ENCODE measurements at regions not wholly inside any gene's neighbourhood (a gene's known extent, or its start where the extent isn't known, plus 50 kb on each side); places are given as distances from the start of the nearest gene placed in this dataset.

DNA sequence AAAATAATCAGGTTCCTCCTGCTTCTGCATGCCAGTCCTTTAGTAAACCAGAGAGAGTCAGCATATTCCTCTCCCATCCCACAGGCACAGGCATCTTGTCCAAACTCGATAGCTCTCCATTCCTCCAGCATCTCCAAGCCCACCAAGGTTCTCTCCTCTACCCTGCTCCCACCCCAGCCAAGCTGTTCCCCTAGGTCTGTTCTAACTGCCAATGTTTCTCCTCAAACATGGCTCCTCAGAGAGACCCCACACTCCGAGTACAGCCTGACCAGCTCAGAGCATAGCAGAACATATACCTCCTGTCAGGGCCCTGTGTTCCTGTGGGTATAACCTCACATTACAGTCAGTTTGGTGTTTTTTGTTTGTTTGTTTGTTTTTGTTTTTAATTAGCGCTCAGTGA lies 177.8 kb downstream of the VEGFA start:
- TF ChIP-seq, protein P1, sequence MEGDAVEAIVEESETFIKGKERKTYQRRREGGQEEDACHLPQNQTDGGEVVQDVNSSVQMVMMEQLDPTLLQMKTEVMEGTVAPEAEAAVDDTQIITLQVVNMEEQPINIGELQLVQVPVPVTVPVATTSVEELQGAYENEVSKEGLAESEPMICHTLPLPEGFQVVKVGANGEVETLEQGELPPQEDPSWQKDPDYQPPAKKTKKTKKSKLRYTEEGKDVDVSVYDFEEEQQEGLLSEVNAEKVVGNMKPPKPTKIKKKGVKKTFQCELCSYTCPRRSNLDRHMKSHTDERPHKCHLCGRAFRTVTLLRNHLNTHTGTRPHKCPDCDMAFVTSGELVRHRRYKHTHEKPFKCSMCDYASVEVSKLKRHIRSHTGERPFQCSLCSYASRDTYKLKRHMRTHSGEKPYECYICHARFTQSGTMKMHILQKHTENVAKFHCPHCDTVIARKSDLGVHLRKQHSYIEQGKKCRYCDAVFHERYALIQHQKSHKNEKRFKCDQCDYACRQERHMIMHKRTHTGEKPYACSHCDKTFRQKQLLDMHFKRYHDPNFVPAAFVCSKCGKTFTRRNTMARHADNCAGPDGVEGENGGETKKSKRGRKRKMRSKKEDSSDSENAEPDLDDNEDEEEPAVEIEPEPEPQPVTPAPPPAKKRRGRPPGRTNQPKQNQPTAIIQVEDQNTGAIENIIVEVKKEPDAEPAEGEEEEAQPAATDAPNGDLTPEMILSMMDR (IDR thresholded peaks at IDR 0.05; ENCODE audit: poor library complexity), result no peak
- no peak for TF ChIP-seq EZH2 (IDR thresholded peaks at IDR 0.05; ENCODE audit: borderline replicate concordance)

Data from hepatocyte (in vitro differentiated cells).